ENCODE measurements at regions not wholly inside any gene's neighbourhood (a gene's known extent, or its start where the extent isn't known, plus 50 kb on each side); places are given as distances from the start of the nearest gene placed in this dataset.

DNA sequence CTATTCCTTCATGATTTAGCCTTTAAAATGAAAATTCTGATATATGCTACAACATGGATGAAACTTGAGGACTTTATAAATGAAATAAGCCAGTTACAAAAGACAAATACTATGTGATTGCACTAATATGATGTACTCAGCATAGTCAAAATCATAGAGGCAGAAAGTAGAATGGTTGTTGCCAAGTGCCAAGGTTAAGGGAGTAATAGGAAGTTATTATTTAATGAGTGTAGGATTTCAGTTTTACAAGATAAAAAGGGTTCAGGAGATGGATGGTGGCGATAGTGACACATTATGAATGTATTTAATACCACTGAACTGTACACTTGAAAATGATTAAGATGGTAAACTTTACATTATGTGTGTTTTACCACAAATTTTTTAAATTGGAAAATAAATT is 73.1 kb upstream of the FMN2 start:
- no peak for TF ChIP-seq CTCF (conservative IDR thresholded peaks at IDR 0.05; ENCODE audit: low read depth, low read length)
- TF ChIP-seq EZH2 (IDR thresholded peaks at IDR 0.05; ENCODE audit: borderline replicate concordance, low read depth, low read length, poor library complexity, severe bottlenecking): no peak
